ENCODE measurements at regions not wholly inside any gene's neighbourhood (a gene's known extent, or its start where the extent isn't known, plus 50 kb on each side); places are given as distances from the start of the nearest gene placed in this dataset.

DNA sequence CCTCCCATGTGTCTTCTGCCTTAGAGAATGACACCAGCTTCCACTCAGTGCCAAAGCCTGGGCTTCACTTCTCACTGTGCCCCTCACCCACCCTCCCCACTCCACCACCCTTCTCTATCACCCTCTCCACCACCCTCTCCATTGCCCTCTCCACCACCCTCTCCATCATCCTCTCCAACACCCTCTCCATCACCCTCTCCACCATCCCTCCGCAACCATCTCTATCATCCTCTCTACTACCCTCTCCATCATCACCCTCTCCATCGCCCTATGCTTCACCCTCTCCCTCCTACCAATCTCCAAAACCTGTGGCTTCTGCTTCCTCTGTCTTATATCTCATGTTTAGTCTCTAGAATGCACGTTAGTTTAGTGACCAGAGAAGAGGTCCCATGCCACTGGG, 91.0 kb upstream of the TMEM72 start:
- intact Hi-C loops (cut with DNase I): no loop called here
- DNase-seq: no peak
- Histone ChIP-seq H3K27ac (no peak overlapping the region), H3K9me3 (no peaks in the 10 kb centered on the region), H3K4me1 (no peaks in the 10 kb centered on the region), H3K36me3 (replicated peaks in 1 of 2; ENCODE audit: insufficient read depth in 1 of 2, low read depth in 2 of 2) (no peaks in the 10 kb centered on the region), H3K4me3 (no peak overlapping the region), H3K27me3 (no peaks in the 10 kb centered on the region)
- no peak for TF ChIP-seq POLR2A (IDR thresholded peaks at IDR 0.05)
- TF ChIP-seq CTCF (IDR thresholded peaks at IDR 0.05): no peak
- no peak for ATAC-seq
- 76 to 79% methylated on average over 3 of the region's 3 CpGs for WGBS, 2 donors

DNA sequence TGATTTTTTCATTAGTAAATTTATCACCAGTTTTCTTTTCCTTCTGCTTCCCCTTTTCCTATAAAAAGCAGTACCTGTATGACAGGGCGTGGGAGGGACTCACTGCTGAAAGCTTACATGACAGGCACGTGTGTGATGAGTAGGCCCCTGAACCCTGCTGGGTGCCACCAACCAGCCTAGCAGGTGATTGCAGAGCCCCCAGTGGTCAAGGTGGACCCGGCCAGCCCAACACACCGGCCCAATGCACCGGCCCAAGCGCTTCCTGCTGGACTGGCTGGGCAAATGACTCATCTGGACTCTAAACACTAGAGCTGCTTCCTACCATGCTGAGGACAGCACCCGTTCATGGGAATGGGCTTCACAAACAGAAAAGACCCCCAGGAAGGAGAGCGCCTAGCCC, 89.8 kb upstream of the TMEM72 start:
- H3K36me3 ChIP-seq (replicated peaks in 1 of 2; ENCODE audit: insufficient read depth in 1 of 2, low read depth in 2 of 2): no peaks in the 10 kb centered on the region
- no peaks in the 10 kb centered on the region for H3K27me3 ChIP-seq
- no peak for DNase-seq
- H3K27ac ChIP-seq: no peak overlapping the region
- TF ChIP-seq POLR2A (IDR thresholded peaks at IDR 0.05): no peak
- no peak for TF ChIP-seq CTCF (IDR thresholded peaks at IDR 0.05)
- no peaks in the 10 kb centered on the region for H3K9me3 ChIP-seq
- H3K4me3 ChIP-seq: no peak overlapping the region
- intact Hi-C loops (cut with DNase I): no loop called here
- no peaks in the 10 kb centered on the region for H3K4me1 ChIP-seq
- WGBS, 2 donors: 87 to 96% methylated on average over 8 of the region's 8 CpGs
- ATAC-seq: no peak

DNA sequence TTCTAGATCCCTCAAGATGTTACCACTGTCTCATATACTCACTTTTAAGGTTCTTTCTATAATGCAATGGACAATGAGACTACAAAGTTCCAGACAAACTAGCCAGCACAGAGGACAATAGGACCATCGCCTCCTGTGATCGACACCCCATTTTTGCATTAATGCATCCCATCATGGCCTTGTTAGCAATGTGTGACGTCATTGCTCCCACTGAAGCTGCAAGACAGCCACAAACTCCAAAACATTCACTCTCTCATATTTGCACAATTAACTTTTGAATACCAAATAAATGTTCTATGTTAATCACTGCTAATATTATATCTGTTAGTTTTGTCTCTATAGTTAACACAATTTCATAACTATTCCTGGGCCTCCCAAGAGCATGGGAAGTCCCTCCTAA, 88.8 kb upstream of the TMEM72 start:
- no peak for DNase-seq
- intact Hi-C loops (cut with DNase I): no loop called here
- WGBS, 2 donors: 80 to 90% methylated on average over 3 of the region's 3 CpGs

DNA sequence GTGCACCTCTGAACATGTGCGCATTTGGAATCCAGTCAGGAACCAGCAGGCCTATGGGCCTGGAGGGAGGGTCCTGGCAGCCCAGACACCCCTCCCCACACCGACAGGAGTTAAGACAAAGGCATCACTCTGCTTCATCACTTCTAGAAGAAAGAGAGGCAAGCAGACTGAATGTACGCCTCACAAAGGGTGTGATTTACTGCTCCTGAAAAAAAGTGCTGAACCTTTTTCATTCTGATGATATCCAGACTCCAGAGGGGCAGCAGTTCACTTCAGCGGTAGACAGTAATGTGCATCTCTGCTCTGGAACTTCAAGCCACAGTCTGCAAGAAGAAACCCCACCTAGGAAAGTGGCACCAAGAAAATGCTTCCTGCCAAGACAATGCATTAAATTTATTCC, 88.2 kb upstream of the TMEM72 start:
- intact Hi-C loops (cut with DNase I): no loop called here
- no peak for DNase-seq

More for the DNA sequence above, 88.8 kb upstream of the TMEM72 start:
- no peak for ATAC-seq
- no peak for TF ChIP-seq POLR2A (IDR thresholded peaks at IDR 0.05)
- no peak for TF ChIP-seq CTCF (IDR thresholded peaks at IDR 0.05)
- H3K27me3 ChIP-seq: no peaks in the 10 kb centered on the region
- H3K27ac ChIP-seq: no peak overlapping the region
- H3K9me3 ChIP-seq: no peaks in the 10 kb centered on the region
- H3K4me3 ChIP-seq: no peak overlapping the region
- H3K4me1 ChIP-seq: no peaks in the 10 kb centered on the region
- H3K36me3 ChIP-seq (replicated peaks in 1 of 2; ENCODE audit: insufficient read depth in 1 of 2, low read depth in 2 of 2): no peaks in the 10 kb centered on the region

More for the DNA sequence above, 88.2 kb upstream of the TMEM72 start:
- Histone ChIP-seq H3K4me3 (no peak overlapping the region), H3K36me3 (replicated peaks in 1 of 2; ENCODE audit: insufficient read depth in 1 of 2, low read depth in 2 of 2) (no peaks in the 10 kb centered on the region), H3K9me3 (no peaks in the 10 kb centered on the region), H3K27ac (no peak overlapping the region), H3K4me1 (no peaks in the 10 kb centered on the region), H3K27me3 (no peaks in the 10 kb centered on the region)
- TF ChIP-seq POLR2A (IDR thresholded peaks at IDR 0.05) (no peak), CTCF (IDR thresholded peaks at IDR 0.05) (no peak)
- 92 to 95% methylated on average over 4 of the region's 4 CpGs for WGBS, 2 donors
- ATAC-seq: no peak

Data from body of pancreas (tissue), 4 donors.